ENCODE measurements at regions not wholly inside any gene's neighbourhood (a gene's known extent, or its start where the extent isn't known, plus 50 kb on each side); places are given as distances from the start of the nearest gene placed in this dataset.

DNA sequence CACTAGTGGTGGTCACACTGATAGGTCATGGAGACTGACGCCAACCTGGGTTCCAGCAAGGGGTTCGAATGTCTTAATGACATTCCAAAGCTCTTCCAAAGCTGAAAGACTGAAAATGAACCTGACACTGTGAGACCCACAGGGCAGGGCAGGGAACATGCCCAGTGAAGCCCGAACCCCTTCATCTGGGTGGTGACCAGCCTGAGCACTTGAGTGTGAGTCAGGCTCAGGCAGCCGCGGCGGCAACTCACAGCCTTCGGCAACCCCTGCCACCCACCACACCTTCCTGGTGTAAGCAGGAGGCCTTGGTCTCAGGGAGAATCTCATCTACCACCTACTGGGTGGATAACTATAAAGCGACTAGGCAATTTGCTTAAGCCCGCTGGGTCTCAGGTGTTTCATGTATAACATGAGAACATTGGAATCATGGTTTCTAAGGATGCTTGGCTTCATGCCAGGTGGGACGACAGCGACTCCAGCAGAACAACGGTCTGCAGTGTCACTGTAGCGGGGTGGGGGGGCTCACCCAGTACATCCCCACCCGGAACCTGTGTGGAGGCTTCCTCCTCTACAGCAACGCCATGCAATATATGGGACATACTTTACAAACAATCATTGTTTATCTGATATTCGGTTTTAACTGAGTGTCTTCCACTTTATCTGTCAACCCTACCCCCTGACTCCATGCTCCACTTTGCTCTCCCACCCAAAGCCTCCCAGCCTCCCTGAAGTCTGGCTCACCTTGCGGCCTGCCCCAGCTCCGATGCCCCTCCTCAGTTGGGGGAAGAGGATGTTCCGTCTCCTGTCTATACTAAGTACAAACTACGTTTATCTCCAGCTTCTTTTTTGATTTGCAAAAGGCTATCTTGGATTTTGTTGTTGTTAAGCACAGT is 125.0 kb upstream of the MEF2A start:
- DNase-seq (ENCODE audit: low read depth): no peak
- no peak overlapping the region for H3K4me3 ChIP-seq (ENCODE audit: low read depth, low read length)

DNA sequence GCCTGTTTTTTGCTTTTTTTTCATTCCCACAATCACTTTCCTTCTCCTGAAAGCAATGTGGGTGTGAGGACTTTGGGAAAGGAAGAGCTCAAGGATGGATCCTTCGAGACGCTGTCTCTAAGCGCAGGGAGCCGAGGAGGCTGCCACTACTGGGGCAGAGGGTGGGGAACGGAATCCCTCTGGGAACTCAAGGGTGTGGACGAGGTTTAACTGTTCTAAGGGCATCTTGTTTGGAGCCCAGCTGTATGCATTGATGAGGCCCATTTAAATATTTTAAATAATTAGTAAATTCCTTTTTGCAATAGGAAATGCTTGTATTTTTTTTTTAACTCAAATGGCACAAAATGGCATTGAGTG is 124.4 kb upstream of the MEF2A start:
- DNase-seq (ENCODE audit: low read depth): no peak
- no peak overlapping the region for H3K4me3 ChIP-seq (ENCODE audit: low read depth, low read length)

DNA sequence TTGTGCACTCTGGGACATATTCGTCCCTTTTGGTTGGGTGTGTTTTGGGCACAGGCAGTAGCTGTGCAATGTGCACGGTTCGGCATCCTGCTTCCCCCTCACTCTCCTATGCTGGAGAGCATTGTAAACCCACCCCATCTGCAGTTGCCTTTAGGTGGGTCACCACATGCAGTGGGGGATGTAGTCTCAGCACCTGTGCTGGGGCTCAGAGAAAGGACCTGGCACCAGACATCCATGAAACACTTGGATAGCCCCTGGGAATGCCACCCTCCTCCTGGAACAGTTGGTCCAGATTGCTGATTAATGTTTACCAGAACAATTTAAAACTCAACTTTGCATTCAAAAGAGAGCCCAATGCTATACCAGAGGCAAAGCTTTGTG is 123.9 kb upstream of the MEF2A start:
- H3K4me3 ChIP-seq (ENCODE audit: low read depth, low read length): no peak overlapping the region
- DNase-seq (ENCODE audit: low read depth): no peak

DNA sequence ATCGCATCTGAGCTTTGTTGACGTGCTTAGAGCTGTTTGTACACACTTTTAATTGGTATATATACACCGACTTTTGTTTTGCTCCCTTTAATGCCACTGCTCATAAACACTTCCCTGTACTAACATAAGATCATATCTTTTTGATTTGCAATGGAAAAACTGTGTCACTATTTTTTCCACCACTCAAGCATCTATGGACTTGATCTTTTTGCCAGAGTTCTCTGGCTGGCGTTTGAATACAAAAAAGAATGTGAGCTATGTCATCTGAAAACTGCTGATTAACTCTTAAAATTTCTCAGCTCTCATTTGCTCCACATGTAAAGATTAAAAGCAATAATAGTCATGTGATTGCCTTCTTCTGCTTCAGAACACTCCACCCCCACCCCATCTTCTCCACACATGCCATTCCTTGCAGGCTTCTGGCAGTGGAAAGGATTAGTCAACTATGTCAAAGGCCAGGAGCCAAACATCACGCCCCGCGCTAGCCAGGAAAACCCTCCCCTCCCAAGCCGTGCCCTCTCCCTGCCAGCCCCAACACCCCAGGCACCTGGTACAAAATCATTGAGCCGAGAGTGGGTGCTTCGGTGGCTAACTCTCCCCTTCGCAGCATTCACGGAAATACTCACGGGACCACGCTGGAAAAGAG is 123.4 kb upstream of the MEF2A start:
- peak; percentile 72 for DNase-seq (ENCODE audit: low read depth)
- H3K4me3 ChIP-seq (ENCODE audit: low read depth, low read length): no peak overlapping the region

DNA sequence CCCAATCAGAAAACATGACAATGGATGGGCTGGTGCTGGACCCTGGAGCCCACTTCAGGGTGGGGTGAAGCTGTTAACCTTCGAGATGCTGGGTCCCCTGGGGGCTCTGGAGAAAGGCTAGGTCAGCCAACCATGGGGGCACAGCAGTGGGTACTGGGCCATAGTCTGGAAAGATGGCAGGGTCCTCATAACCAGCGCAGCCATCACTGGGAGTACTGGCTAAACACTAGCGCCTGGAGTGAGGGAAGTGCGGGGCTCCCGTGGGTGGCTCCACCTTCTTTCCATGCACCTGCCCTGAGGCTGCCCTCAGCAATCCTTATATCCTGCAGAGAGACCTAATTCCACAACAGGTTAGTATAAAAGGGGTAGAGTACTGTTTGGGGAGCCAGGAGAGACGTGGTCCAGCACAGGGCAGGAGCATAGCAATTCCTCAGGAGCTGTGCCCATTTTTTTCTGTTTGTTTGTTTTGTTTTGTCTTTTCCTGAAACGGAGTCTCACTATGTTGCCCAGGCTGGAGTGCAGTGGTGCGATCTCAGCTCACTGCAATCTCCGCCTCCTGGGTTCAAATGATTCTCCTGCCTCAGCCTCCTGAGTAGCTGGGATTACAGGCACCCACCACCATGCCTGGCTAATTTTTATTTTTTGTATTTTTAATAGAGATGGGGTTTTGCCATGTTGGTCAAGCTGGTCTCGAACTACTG is 122.6 kb upstream of the MEF2A start:
- no peak for DNase-seq (ENCODE audit: low read depth)
- no peak overlapping the region for H3K4me3 ChIP-seq (ENCODE audit: low read depth, low read length)

DNA sequence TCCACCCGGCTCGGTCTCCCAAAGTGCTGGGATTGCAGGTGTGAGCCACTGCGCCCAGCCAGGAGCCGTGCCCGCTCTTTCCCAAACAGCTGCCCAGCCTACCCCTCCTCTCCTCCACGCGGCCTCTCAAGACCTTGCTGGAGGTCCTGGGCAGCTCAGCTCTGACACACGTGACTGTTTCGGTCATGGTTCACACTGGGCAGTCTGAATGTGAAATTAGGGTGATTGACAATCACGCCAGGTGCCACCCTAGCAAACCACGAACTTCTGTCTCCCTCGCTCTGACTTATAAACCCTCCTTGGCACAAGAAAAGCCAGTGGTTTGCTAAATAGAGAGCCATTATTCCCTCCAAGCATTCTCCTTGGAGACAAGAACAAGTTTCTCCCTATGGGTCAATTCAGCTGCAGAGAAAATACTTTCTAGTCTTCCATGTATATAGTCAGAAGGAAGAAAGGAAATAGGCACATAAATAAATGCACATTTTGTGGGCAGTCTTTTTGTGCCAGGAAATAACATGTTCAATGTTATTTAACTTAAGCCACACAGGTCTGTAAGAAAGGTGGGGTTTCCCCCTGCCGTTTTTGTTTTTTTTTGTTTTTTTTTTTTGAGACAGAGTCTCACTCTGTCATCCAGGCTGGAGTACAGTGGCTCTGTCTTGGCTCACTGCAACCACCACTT is 121.9 kb upstream of the MEF2A start:
- no peak overlapping the region for H3K4me3 ChIP-seq (ENCODE audit: low read depth, low read length)
- DNase-seq (ENCODE audit: low read depth): peak; percentile 20

DNA sequence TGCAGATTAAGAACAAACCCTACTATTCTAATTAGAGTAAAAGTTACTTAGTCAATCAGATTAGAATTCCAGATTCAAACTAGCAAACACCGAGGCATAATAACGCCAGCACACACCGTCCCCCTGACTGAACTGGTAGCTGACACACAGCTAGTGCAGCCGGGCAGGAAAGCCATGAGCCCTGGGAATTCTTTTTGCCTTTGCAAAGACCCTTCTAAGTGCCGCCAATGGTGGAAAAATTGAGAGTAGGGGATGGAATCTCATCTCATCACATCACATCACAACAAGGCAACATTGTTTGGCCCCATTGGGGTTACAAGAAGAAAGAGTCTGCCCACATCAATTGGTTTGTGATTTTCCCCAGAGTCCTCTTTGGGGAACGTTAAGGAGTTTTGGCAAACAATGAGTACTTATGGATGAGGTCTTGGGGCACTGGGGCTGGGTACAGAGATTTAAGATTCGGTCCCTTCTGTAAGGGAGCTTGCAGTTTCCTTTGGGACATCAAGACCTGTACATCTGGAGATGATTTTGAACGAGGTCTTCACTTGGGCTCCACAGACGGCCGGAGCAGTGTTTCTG is 120.4 kb upstream of the MEF2A start:
- H3K4me3 ChIP-seq (ENCODE audit: low read depth, low read length): no peak overlapping the region
- DNase-seq (ENCODE audit: low read depth): no peak

DNA sequence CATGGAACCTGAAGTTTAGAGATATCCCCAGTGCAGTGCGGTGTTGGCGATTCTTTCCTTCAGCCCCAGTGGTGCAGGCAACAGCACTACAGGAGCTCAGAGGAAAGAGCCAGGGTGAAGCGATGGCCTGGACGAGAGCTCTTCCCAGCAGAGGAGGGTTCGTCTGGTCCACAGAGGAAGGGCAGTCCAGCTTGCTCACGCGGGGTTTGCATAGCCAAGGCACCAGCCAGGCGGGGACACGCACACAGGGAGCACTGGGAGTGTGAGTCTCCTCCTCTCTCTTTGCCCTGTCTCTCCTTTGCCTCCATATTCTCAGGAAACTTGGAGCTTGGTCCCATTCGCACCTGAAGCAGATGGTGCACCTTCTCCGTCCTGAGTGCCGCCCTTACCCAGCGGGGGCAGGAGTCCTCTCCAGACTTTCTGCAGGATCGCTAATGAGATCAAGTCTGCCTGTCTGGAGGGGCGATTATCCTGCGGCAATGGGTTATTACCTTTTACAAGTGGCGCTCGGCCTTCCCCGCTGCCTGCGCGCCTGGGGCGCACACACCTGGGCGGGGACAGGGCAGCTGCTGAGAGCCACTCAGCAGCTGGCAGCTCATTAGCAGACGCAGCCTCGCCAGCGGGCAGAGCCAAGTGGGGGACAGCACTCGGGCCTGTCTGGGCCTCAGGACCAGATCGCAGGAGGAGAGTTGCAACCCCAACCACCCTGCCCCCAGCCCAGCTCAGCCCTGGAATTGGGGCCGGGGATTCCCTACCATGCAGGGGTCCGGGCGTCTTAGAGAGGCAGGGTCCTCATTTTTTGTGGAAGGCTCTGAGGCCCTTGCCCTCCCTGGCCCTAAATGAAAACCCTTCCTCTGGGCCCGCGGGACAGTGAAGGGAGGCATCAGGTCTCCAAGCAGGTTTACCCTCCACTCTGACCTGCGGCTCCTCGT is 119.0 kb upstream of the MEF2A start:
- H3K4me3 ChIP-seq (ENCODE audit: low read depth, low read length): no peak overlapping the region
- DNase-seq (ENCODE audit: low read depth): no peak

DNA sequence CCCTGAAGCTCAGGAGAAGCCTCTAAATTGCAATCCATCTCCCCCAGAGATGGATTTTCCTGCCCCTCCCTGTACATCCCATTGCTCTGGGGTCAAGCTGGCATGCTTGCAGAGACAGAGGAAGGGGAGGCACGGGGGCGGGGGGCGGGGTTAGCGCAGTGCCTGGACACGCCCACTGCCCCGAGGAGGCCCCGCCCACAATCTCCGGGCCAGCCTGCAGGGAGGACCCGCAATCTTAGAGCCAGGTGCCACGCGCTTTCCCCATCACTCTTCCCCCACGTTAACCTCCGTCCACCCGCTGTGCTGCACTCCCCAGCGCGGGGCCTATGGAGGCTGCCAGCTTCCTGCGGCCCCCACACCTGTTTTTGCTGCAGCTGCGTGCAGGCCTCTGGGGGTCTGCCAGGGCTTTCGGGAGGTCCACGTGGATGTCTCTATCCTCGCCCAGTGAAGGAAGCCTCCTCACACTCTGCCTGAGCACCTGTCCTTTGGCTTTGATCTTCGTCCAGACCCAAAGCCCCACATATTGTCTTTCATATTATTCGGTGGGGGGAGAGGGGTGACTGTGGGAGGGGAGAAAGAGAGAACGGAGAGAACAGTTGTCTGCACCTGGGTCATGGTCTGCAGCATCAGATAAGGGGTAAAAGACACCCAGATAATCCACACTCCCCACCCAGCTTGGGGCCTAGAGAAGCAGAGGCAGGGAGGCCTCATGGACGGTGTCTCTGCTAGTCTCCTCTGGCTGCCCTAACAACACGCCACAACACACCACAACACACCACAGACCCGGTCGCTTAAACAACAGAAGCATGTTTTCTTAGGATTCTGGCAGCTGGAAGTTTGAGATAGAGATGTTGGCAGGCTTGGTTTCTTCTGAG is 118.0 kb upstream of the MEF2A start:
- H3K4me3 ChIP-seq (ENCODE audit: low read depth, low read length): no peak overlapping the region
- DNase-seq (ENCODE audit: low read depth): peak; percentile 41

DNA sequence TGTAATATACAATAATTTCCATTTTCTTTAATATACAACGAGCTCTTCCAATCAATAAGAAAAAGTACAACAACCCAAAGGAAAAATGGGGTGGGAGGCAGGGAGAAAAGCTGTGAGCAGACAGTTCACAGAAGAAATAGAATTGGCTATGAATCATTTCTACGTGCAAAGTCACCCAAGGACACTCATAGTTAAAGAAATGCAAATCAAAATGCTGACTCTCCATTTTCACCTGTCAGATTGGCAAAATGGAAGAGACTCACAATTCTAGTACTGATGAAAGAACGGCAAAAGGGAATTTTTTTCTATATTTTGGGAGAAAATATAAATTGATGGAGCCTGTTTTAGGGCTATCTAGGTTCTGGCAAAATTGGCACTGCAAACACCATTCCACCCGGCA is 116.3 kb upstream of the MEF2A start:
- no peak overlapping the region for H3K4me3 ChIP-seq (ENCODE audit: low read depth, low read length)
- no peak for DNase-seq (ENCODE audit: low read depth)

DNA sequence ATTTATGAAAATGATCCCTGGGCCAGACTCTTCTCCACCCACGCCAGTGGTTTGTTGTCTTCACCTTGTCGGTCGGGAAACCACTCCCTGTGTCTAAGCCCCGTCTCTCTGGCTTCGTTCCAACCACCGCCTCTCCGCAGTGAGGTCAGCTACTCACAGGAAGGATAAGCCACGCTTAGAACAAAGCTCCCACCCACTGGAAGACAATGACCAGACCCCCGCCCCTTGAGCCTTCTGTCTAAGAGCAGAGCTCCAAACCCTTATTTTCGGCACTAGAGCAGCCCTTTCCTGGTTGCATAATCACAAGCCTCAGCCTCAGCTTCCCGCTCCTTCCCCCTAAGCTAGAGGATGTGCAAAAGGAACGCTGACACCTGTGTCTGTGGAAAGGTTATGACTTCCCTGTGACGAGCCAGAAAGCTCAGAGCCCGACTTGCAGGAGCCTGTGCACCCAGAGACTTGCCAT is 114.9 kb upstream of the MEF2A start:
- no peak overlapping the region for H3K4me3 ChIP-seq (ENCODE audit: low read depth, low read length)
- DNase-seq (ENCODE audit: low read depth): no peak

DNA sequence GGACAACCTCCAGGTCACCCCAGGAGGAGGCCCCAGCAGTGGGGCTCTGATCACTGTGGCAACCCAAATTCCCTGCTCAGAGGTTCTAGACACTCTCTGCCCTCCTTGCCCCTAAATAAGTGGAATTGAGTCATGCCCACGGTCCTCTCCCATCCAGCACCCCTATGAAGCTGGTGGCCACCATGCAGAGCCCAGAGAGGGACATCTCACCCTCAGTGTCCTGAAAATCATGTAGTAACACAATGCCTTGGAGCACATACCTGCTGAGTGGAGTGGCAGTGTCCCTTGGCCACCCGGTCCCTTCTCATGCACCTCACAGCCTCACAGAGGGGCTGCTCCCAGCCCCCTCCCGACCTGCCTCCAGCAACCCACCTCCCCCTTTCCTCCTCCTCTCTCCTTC is 114.3 kb upstream of the MEF2A start:
- no peak overlapping the region for H3K4me3 ChIP-seq (ENCODE audit: low read depth, low read length)
- DNase-seq (ENCODE audit: low read depth): no peak

DNA sequence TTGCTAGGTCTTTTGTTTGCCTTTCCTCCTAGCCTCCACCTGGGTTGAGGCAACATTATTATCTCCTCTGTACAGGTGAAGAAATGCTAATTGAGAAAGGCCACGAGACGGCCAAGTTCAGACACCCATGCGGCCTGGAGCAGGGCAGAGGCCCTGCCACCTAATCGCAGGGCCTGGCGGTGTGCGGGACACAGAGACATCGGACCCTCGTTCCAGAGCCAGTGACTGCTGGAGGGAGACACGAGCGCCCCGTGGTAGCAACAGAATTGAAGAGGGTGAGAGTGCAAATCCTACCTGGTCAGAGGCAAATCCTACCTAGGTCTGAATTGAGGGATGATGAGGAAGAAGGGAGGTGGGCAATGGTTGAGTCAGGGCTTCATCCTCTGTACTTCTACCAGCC is 113.8 kb upstream of the MEF2A start:
- H3K4me3 ChIP-seq (ENCODE audit: low read depth, low read length): no peak overlapping the region
- no peak for DNase-seq (ENCODE audit: low read depth)

DNA sequence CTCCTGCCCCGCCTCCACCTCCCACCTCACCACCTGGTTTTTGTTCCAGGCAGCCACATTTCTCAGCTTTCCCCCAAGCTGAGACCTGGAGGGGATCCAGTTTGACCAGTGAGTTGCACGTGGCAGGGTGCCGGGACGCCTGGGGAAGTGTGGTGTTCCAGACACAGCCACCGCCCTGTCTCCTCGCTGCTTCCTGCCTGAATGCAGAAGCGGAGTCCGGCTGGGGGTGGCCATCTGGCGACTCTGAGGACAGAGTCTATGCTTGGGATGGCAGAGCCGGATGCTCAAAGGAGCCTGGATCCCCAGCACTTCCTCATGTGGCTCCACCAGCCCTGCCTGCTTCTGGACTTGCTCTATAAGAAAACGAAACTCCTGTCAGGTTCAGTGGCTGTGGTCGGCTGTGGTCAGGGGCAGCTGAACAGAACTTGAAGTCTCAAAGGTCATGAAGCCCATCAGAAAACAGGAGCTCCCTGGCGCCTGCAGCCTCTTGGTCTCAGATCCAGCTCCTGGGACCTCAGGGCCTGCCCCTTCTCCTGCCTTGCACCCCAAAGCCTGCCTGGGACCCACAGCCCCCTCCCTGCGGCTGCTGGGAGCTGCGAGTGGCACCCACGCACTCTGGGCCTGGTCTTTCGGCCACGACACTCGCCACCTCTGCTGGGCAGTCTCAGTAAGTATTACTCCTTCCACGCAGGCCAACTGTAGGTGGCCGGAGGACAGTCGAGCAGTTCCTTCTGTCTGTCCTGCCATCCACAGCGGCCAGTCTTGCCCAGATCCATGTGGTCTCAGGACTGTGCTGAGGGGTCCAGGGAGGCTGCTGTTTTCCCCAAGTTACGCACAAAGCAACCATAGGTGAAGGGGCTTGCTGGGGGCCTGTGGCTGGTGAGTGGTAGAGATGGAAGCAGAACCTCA is 112.8 kb upstream of the MEF2A start:
- no peak for DNase-seq (ENCODE audit: low read depth)
- H3K4me3 ChIP-seq (ENCODE audit: low read depth, low read length): no peak overlapping the region

DNA sequence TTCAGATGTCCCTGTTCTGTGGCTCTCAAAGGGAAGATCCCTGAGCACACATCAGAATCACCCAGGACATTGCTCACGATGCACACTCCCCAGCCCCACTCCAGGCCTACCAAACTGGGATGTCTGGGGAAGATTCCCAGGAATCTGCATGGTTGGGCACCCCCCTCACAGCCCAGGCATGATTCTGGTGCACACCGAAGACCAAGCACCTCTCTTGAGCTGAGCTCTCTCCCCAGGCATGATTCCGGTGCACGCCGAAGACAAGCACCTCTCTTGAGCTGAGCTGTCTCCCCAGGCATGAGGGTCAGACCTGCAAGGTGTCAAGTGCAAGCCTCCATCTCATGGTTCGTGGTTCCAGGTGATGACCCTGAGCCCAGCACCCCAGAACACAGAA is 112.2 kb upstream of the MEF2A start:
- no peak for DNase-seq (ENCODE audit: low read depth)

DNA sequence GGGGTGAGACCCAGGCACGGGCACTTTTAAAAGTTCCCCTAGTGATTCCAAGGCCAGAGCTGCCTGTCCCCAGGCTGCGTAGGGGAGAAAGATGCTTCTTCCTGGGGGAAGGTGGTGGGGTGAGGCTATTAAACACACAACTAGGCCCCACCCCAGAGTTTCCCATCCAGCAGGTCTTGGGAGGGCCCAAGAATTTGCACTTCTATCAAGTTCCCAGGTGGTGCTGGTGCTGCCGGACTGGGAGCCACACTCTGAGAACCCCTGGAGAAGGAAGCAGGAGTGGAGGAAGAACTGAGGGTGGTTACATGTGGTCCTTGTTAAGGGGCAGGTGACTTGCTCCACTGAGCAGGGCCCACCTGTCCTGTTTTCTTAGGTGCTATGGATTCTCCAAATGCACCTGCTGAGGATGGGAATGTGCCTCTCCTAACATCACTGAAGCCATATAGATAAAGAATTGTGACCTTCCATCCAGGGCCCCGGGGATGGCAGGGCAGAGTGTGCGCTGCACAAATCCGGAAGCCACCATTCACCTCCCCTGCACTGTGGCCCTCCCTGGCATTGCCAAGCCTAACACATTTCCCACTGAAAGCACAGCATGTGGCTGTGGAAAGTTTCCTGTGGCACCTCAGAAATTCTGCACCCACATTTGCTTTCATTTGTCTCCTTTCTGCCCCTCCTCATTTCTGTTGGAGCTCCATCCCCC is 111.5 kb upstream of the MEF2A start:
- DNase-seq (ENCODE audit: low read depth): no peak
- H3K4me3 ChIP-seq (ENCODE audit: low read depth, low read length): no peak overlapping the region

More for the DNA sequence above, 112.2 kb upstream of the MEF2A start:
- no peak overlapping the region for H3K4me3 ChIP-seq (ENCODE audit: low read depth, low read length)
